Neuronal stem cell (in vitro differentiated cells): ENCODE measurements at regions not wholly inside any gene's neighbourhood (a gene's known extent, or its start where the extent isn't known, plus 50 kb on each side); places are given as distances from the start of the nearest gene placed in this dataset.
A peak's percentile ranks its signal among the peaks of the same experiment; 100 is the strongest.

Source experiments
- DNase-seq: peaks from one replicate; pipeline ENCODE4 v3.0.0-alpha.2; 2013; ENCODE audit warnings: low spot score
- H2AFZ ChIP-seq: one replicate; pipeline ENCODE4 v1.6.1; 2013; ENCODE audit warnings: mild to moderate bottlenecking, low read length, inconsistent platforms
- H2AK5ac ChIP-seq: 2 replicates; pipeline ENCODE4 v1.6.1; 2013; ENCODE audit warnings: low read depth, mild to moderate bottlenecking, inconsistent platforms, low read length, moderate library complexity, mixed read lengths
- H2BK120ac ChIP-seq: 2 replicates; pipeline ENCODE4 v1.6.1; 2013; ENCODE audit warnings: low read depth, mild to moderate bottlenecking, inconsistent platforms, low read length, moderate library complexity, mixed read lengths
- H2BK12ac ChIP-seq: one replicate; pipeline ENCODE4 v1.6.1; 2013; ENCODE audit warnings: low read length, inconsistent platforms
- H2BK15ac ChIP-seq: 2 replicates; pipeline ENCODE4 v1.6.1; 2013; ENCODE audit warnings: mild to moderate bottlenecking, low read length, inconsistent platforms, mixed read lengths
- H2BK5ac ChIP-seq: one replicate; pipeline ENCODE4 v1.6.1; 2013; ENCODE audit warnings: inconsistent platforms, mild to moderate bottlenecking, low read length, moderate library complexity
- H3K14ac ChIP-seq: one replicate; pipeline ENCODE4 v1.6.1; 2013; ENCODE audit warnings: low read length, inconsistent platforms
- H3K18ac ChIP-seq: 2 replicates; pipeline ENCODE4 v1.6.1; 2013; ENCODE audit warnings: low read length, inconsistent platforms
- H3K23ac ChIP-seq: 2 replicates; pipeline ENCODE4 v1.6.1; 2013; ENCODE audit warnings: low read depth, mild to moderate bottlenecking, mixed read lengths, low read length, inconsistent platforms; ENCODE audit not compliant: poor library complexity
- H3K27ac ChIP-seq: replicated peaks from 3 replicates; pipeline ENCODE4 v1.5.1; 2013; ENCODE audit warnings: low read length, inconsistent platforms
- H3K27me3 ChIP-seq, 3 experiments: 2 replicates each; pipeline ENCODE4 v1.6.1; 2013; ENCODE audit warnings: low read length in 3 of 3, mild to moderate bottlenecking in 2 of 3, inconsistent platforms in 1 of 3, low read depth in 1 of 3, mixed read lengths in 1 of 3, moderate library complexity in 1 of 3; ENCODE audit not compliant: control insufficient read depth in 3 of 3, insufficient read depth in 3 of 3
- H3K36me3 ChIP-seq, 2 donors: replicated peaks in 1 of 2; 2 replicates each; pipeline ENCODE4 v1.6.1; 2013; ENCODE audit warnings: low read length in 2 of 2; ENCODE audit not compliant: control insufficient read depth in 2 of 2, insufficient read depth in 2 of 2
- H3K4ac ChIP-seq: 2 replicates; pipeline ENCODE4 v1.6.1; 2013; ENCODE audit warnings: inconsistent platforms, mild to moderate bottlenecking, low read length, moderate library complexity
- H3K4me1 ChIP-seq, 2 donors: 1 replicate in 1 of 2; 2 replicates in 1 of 2; pipeline ENCODE4 v1.6.1; 2013; ENCODE audit warnings: low read length in 2 of 2, low read depth in 1 of 2; ENCODE audit not compliant: control insufficient read depth in 2 of 2, insufficient read depth in 1 of 2
- H3K4me2 ChIP-seq: one replicate; pipeline ENCODE4 v1.6.1; 2013; ENCODE audit warnings: mild to moderate bottlenecking, low read length, inconsistent platforms; ENCODE audit not compliant: insufficient read depth, poor library complexity, severe bottlenecking
- H3K4me3 ChIP-seq, 2 donors: 2 replicates each; pipeline ENCODE4 v1.5.1; 2013; ENCODE audit warnings: low read length in 2 of 2, mild to moderate bottlenecking in 2 of 2, inconsistent platforms in 1 of 2, moderate library complexity in 1 of 2
- H3K79me1 ChIP-seq: one replicate; pipeline ENCODE4 v1.6.1; 2013; ENCODE audit warnings: low read depth, mild to moderate bottlenecking, inconsistent platforms, low read length, moderate library complexity
- H3K9ac ChIP-seq: one replicate; pipeline ENCODE4 v1.6.1; 2013; ENCODE audit warnings: mild to moderate bottlenecking, low read depth, low read length, inconsistent platforms; ENCODE audit not compliant: poor library complexity
- H3K9me3 ChIP-seq, 2 donors: replicated peaks in 1 of 2; 2 replicates each; pipeline versions ENCODE3 to v1.6.1; 2013; ENCODE audit warnings: low read length in 2 of 2, mild to moderate bottlenecking in 2 of 2, inconsistent platforms in 1 of 2, low read depth in 1 of 2, mixed read lengths in 1 of 2, moderate library complexity in 1 of 2; ENCODE audit not compliant: control insufficient read depth in 2 of 2, insufficient read depth in 1 of 2
- H4K8ac ChIP-seq: one replicate; pipeline ENCODE4 v1.6.1; 2013; ENCODE audit warnings: low read depth, mild to moderate bottlenecking, inconsistent platforms, low read length, moderate library complexity
- H4K91ac ChIP-seq: one replicate; pipeline ENCODE4 v1.6.1; 2013; ENCODE audit warnings: low read length, low read depth, mild to moderate bottlenecking, inconsistent platforms; ENCODE audit not compliant: poor library complexity
- WGBS, 2 donors: extraction: QIAGEN DNeasy Blood & Tissue Kit; methylation state at CpG; one replicate each; pipeline ENCODE4 v1.1.7; 2013; ENCODE audit warnings: missing lambda C conversion rate in 2 of 2, mixed read lengths in 1 of 2; ENCODE audit not compliant: insufficient read length in 2 of 2, insufficient replicate concordance in 1 of 2; ENCODE audit errors: extremely low coverage in 2 of 2; 5-methylcytosine and 5-hydroxymethylcytosine counted together

- Histone ChIP-seq H2BK15ac (no peak overlapping the region), H3K36me3 (no peaks in the 10 kb centered on the region), H3K9ac (no peak overlapping the region), H3K9me3 (no peaks in the 10 kb centered on the region), H2BK12ac (no peak overlapping the region), H2AK5ac (no peak overlapping the region), H3K18ac (no peak overlapping the region), H2AFZ (no peak overlapping the region), H4K91ac (no peak overlapping the region), H3K4me2 (no peak overlapping the region), H2BK5ac (no peak overlapping the region), H3K4me1 (no peaks in the 10 kb centered on the region), H3K14ac (no peak overlapping the region), H3K23ac (no peak overlapping the region), H3K27me3 (no peaks in the 10 kb centered on the region), H3K4me3 (no peak overlapping the region), H3K4ac (no peak overlapping the region), H4K8ac (no peak overlapping the region), H3K79me1 (no peaks in the 10 kb centered on the region), H2BK120ac (no peak overlapping the region), H3K27ac (no peak overlapping the region)
- DNase-seq = no peak
- WGBS, 2 donors = no CpG with 5 or more reads among the region's 1 CpG
These were observed 499.2 kb downstream of the RAB38 start for GRCh38 chr11:87675993-87676392.

GRCh38 chr11:87666730-87667129 is 508.5 kb downstream of the RAB38 start:
- WGBS, 2 donors = no CpG with 5 or more reads among the region's 6 CpGs
- H3K27ac ChIP-seq = no peak overlapping the region
- no peak overlapping the region for H3K9ac ChIP-seq

GRCh38 chr11:87662287-87662686 is 513.0 kb downstream of the RAB38 start:
- Histone ChIP-seq H3K27me3 (no peaks in the 10 kb centered on the region), H3K18ac (peak overlapping the region; percentile 32), H2AFZ (no peak overlapping the region), H3K9me3 (no peaks in the 10 kb centered on the region), H3K23ac (no peak overlapping the region), H2BK15ac (no peak overlapping the region), H2BK12ac (no peak overlapping the region), H3K9ac (no peak overlapping the region), H3K4me3 (no peak overlapping the region), H3K27ac (no peak overlapping the region), H4K91ac (no peak overlapping the region), H2BK120ac (no peak overlapping the region), H3K4me1 (peaks cover 0 to 1% of the 10 kb centered on the region in 2 donors), H3K14ac (peak overlapping the region; percentile 43), H2AK5ac (no peak overlapping the region), H2BK5ac (no peak overlapping the region), H3K4me2 (no peak overlapping the region), H3K4ac (no peak overlapping the region), H3K79me1 (no peaks in the 10 kb centered on the region), H4K8ac (no peak overlapping the region), H3K36me3 (no peaks in the 10 kb centered on the region)
- no peak for DNase-seq

More at GRCh38 chr11:87666730-87667129, 508.5 kb downstream of the RAB38 start:
- H2AK5ac ChIP-seq = no peak overlapping the region
- no peak overlapping the region for H2BK15ac ChIP-seq
- H3K9me3 ChIP-seq = no peaks in the 10 kb centered on the region
- H3K4me3 ChIP-seq = no peak overlapping the region
- H4K91ac ChIP-seq = no peak overlapping the region
- H3K4me2 ChIP-seq = no peak overlapping the region
- no peak overlapping the region for H2BK5ac ChIP-seq
- peak overlapping the region; percentile 7 for H2AFZ ChIP-seq
- H3K23ac ChIP-seq = no peak overlapping the region
- no peak overlapping the region for H2BK12ac ChIP-seq
- H4K8ac ChIP-seq = no peak overlapping the region
- H3K36me3 ChIP-seq = no peaks in the 10 kb centered on the region
- peaks cover 0 to 1% of the 10 kb centered on the region in 2 donors for H3K4me1 ChIP-seq
- no peak overlapping the region for H3K14ac ChIP-seq
- H2BK120ac ChIP-seq = no peak overlapping the region
- H3K27me3 ChIP-seq = no peaks in the 10 kb centered on the region
- DNase-seq = no peak
- H3K4ac ChIP-seq = no peak overlapping the region
- H3K79me1 ChIP-seq = no peaks in the 10 kb centered on the region
- H3K18ac ChIP-seq = no peak overlapping the region

- Histone ChIP-seq H4K91ac (no peak overlapping the region), H3K4me2 (no peak overlapping the region), H3K9me3 (no peaks in the 10 kb centered on the region), H3K27ac (no peak overlapping the region), H3K36me3 (no peaks in the 10 kb centered on the region), H2BK120ac (no peak overlapping the region), H4K8ac (no peak overlapping the region), H3K79me1 (no peaks in the 10 kb centered on the region), H3K27me3 (no peaks in the 10 kb centered on the region), H3K18ac (no peak overlapping the region), H3K23ac (no peak overlapping the region), H3K4ac (no peak overlapping the region), H2AK5ac (no peak overlapping the region), H2AFZ (no peak overlapping the region), H2BK15ac (no peak overlapping the region), H2BK5ac (no peak overlapping the region), H3K4me1 (peaks cover 0 to 1% of the 10 kb centered on the region in 2 donors), H2BK12ac (no peak overlapping the region), H3K14ac (no peak overlapping the region), H3K4me3 (no peak overlapping the region), H3K9ac (no peak overlapping the region)
- whole genome bisulfite sequencing, 2 donors = no CpG with 5 or more reads among the region's 5 CpGs
- no peak for DNase-seq
These were observed 514.1 kb downstream of the RAB38 start for GRCh38 chr11:87660926-87661660.
